Activated CD4-positive, alpha-beta memory T cell treated with anti-CD3 and anti-CD28 coated beads, Interleukin-2, amount 10 ng/mL, durations not matched to agents 7 days and 5 days (primary cell): ENCODE measurements at regions not wholly inside any gene's neighbourhood (a gene's known extent, or its start where the extent isn't known, plus 50 kb on each side); places are given as distances from the start of the nearest gene placed in this dataset.
"Not testable (repeated sequence)": the region's sequence is repeated elsewhere in the genome, so short reads cannot be mapped to it uniquely, and the experiment has no call there.

Source experiments
- CTCF ChIA-PET: fragments of 350-600 bp; sonication (Branson Sonifier 250); formaldehyde crosslinking; loops from one replicate; lab custom pipeline; 2021; ENCODE audit warnings: antibody characterized with exemption, inconsistent platforms; lab: Charles Lee
- POLR2A ChIA-PET: fragments of 350-600 bp; sonication (Branson Sonifier 250); formaldehyde crosslinking; loops from one replicate; lab custom pipeline; 2021; ENCODE audit warnings: antibody characterized with exemption; lab: Charles Lee
- DNase-seq: peaks from one replicate; pipeline ENCODE4 v3.0.0-alpha.2; 2020
- H3K27ac Mint-ChIP-seq: one replicate; pipeline ENCODE4 v1.8.0; 2021; ENCODE audit warnings: mild to moderate bottlenecking, mixed read lengths
- H3K27me3 Mint-ChIP-seq: one replicate; pipeline ENCODE4 v1.8.0; 2021; ENCODE audit warnings: mixed read lengths
- H3K36me3 Mint-ChIP-seq: one replicate; pipeline ENCODE4 v1.8.0; 2021; ENCODE audit warnings: low read depth, mixed read lengths
- H3K4me1 Mint-ChIP-seq: one replicate; pipeline ENCODE4 v1.8.0; 2021; ENCODE audit warnings: mixed read lengths
- H3K4me3 Mint-ChIP-seq: one replicate; pipeline ENCODE4 v1.8.0; 2021; ENCODE audit warnings: mild to moderate bottlenecking, mixed read lengths
- H3K9me3 Mint-ChIP-seq: one replicate; pipeline ENCODE4 v1.8.0; 2021; ENCODE audit warnings: mixed read lengths

DNA sequence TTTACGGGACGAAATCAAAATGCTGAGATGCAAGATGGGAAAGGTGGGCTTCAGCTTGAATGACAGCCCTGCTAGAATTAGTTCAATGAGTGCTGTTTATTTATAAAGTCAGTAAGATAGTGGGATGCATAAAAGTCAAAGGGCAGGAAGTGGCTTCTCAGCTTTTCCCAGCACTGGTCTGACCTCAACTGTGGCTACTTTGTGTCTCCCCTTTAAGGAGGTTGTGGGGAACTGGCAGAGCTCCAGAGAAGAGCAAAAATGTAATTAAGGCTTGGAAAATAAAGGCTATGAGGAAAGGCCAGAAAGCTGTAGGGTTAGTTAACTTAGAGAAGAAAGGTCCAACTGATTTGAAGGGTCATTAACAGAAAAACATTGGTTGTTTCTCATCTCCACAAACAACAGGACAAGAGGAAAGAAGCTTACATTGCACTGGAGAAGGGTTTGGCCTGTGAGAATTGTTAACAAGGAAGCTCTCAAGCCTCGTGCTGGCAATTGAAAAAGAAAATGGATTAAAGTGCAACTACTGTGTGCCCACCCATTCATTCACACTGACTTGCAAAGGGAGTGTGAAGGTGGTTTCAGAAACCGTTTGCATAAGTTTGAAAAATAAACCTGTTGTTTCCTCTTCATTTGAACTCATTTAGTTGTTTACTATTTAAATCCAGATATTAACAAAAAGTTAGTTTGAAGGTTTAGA, 68.8 kb upstream of the CD28 start:
- POLR2A ChIA-PET = interaction anchor here (0.7 to 1.6 kb wide), 4 partner anchors 27 to 174 kb away, joined by 3 to 5 read pairs (median 4); no protein-coding TSS in a partner anchor
- peak; percentile 25 for DNase-seq
- no peak overlapping the region for H3K4me3 Mint-ChIP-seq
- H3K36me3 Mint-ChIP-seq = no peaks in the 10 kb centered on the region
- peak overlapping the region; percentile 21 for H3K27ac Mint-ChIP-seq
- CTCF ChIA-PET = interaction anchor here (1.3 to 2.2 kb wide), 2 partner anchors 14 to 178 kb away, joined by 5 read pairs; no protein-coding TSS in a partner anchor
- no peaks in the 10 kb centered on the region for H3K9me3 Mint-ChIP-seq
- H3K27me3 Mint-ChIP-seq = no peaks in the 10 kb centered on the region
- H3K4me1 Mint-ChIP-seq = peaks cover 19% of the 10 kb centered on the region

- H3K27me3 Mint-ChIP-seq, H3K36me3 Mint-ChIP-seq, CTCF ChIA-PET, DNase-seq, H3K4me3 Mint-ChIP-seq, H3K9me3 Mint-ChIP-seq, H3K27ac Mint-ChIP-seq: not testable (repeated sequence)
- POLR2A ChIA-PET = interaction anchor here (1.3 kb wide), 1 partner anchor 63 kb away, joined by 4 read pairs; no protein-coding TSS in a partner anchor
- H3K4me1 Mint-ChIP-seq = peaks cover 15% of the 10 kb centered on the region
These were observed 64.6 kb upstream of the CD28 start for GRCh38 chr2:203641865-203642264.

- POLR2A ChIA-PET = interaction anchor here (1.3 kb wide), 1 partner anchor 62 kb away, joined by 4 read pairs; no protein-coding TSS in a partner anchor
- DNase-seq, H3K27ac Mint-ChIP-seq, CTCF ChIA-PET, H3K4me1 Mint-ChIP-seq, H3K27me3 Mint-ChIP-seq, H3K9me3 Mint-ChIP-seq, H3K36me3 Mint-ChIP-seq, H3K4me3 Mint-ChIP-seq: not testable (repeated sequence)
These were observed 63.6 kb upstream of the CD28 start for GRCh38 chr2:203642841-203643240.

- Mint-ChIP-seq H3K4me3 (no peak overlapping the region), H3K36me3 (no peaks in the 10 kb centered on the region), H3K4me1 (peaks cover 1% of the 10 kb centered on the region), H3K9me3 (no peaks in the 10 kb centered on the region), H3K27me3 (no peaks in the 10 kb centered on the region), H3K27ac (no peak overlapping the region)
- ChIA-PET CTCF (no interaction called here), POLR2A (no interaction called here)
- DNase-seq = no peak
These were observed 60.6 kb upstream of the CD28 start for GRCh38 chr2:203645831-203646230.

DNA sequence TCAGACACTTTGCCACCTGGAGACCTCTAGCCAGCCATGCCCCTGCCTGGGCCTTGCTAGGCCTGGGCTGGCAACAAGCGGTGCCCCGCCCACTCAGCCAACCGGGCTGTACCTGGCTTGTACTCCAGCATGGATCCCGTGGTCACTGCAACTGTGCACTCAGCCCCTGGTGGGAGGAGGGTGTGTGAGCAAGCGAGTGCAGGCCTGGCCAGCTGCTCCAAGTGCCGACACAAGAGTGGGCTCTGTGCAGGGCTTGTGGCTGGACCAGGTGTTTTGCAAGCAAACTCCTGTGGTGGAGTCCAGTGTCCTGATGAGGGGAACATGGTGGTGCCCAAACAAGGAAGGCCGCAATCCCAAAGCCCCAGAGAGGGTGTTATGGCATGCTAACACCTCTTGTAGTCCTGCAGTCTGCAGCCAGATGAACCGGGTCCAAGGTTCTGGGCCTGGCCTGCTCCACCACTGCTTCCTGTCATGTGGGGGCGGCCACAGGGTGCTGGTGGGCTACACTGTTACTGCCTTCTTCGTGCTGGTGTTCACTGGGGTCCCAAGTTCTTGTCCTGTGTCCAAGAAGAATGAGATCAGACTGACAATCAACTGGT, 60.1 kb upstream of the CD28 start:
- H3K4me3 Mint-ChIP-seq = no peak overlapping the region
- no peak for DNase-seq
- no peak overlapping the region for H3K27ac Mint-ChIP-seq
- H3K36me3 Mint-ChIP-seq = no peaks in the 10 kb centered on the region
- no peaks in the 10 kb centered on the region for H3K27me3 Mint-ChIP-seq
- no peaks in the 10 kb centered on the region for H3K9me3 Mint-ChIP-seq
- peaks cover 4% of the 10 kb centered on the region for H3K4me1 Mint-ChIP-seq
- ChIA-PET POLR2A (no interaction called here), CTCF (no interaction called here)

DNA sequence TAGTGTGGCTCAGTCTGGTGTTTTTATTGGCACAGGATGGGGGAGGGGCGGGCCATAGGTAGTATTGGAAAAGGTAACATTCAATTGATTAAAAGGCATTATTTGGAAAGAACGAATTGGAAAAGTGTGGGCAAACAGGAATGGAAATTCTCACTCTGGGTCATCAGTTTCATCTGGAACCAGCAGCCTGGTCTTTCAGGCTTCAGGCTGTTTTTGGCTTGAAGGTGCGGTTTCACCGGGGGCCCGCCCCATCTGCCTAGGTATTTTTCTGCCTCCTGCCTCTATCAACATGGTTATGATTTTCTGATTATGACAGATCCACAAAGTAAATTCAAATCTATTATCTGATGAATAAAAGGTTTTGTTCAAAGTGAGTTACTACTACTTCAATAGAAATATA, 59.5 kb upstream of the CD28 start:
- Mint-ChIP-seq H3K4me1 (peaks cover 4% of the 10 kb centered on the region), H3K36me3 (no peaks in the 10 kb centered on the region), H3K27ac (no peak overlapping the region), H3K4me3 (no peak overlapping the region), H3K27me3 (no peaks in the 10 kb centered on the region), H3K9me3 (no peaks in the 10 kb centered on the region)
- CTCF ChIA-PET = no interaction called here
- POLR2A ChIA-PET = no interaction called here
- DNase-seq = no peak

DNA sequence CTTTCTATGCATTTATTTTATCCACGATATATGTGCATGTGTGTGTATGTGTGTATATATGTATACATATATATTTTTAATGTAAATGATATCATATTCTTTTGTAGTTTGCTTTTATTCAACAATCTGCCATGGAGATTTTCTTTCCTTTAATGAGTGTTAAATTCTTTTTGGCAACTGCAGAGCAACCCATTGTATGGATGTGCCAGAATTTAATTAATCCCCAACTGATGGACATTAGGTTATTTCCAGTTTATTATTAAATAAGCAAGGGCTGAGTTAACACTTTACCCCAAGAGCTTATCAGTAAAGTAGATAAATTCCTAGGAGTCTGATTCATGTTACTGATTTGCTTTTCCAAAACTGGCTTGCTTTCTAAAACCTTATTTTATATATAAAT, 58.9 kb upstream of the CD28 start:
- no peaks in the 10 kb centered on the region for H3K9me3 Mint-ChIP-seq
- no peak overlapping the region for H3K4me3 Mint-ChIP-seq
- ChIA-PET CTCF (no interaction called here), POLR2A (no interaction called here)
- no peaks in the 10 kb centered on the region for H3K36me3 Mint-ChIP-seq
- peaks cover 4% of the 10 kb centered on the region for H3K4me1 Mint-ChIP-seq
- no peaks in the 10 kb centered on the region for H3K27me3 Mint-ChIP-seq
- H3K27ac Mint-ChIP-seq = no peak overlapping the region
- no peak for DNase-seq

- Mint-ChIP-seq H3K4me3 (no peak overlapping the region), H3K4me1 (peaks cover 4% of the 10 kb centered on the region), H3K36me3 (no peaks in the 10 kb centered on the region), H3K9me3 (no peaks in the 10 kb centered on the region), H3K27ac (no peak overlapping the region), H3K27me3 (no peaks in the 10 kb centered on the region)
- ChIA-PET POLR2A (interaction anchor here (1.7 kb wide), 1 partner anchor 85 kb away, joined by 4 read pairs; no protein-coding TSS in a partner anchor), CTCF (no interaction called here)
- DNase-seq = no peak
These were observed 58.2 kb upstream of the CD28 start for GRCh38 chr2:203648273-203648672.

DNA sequence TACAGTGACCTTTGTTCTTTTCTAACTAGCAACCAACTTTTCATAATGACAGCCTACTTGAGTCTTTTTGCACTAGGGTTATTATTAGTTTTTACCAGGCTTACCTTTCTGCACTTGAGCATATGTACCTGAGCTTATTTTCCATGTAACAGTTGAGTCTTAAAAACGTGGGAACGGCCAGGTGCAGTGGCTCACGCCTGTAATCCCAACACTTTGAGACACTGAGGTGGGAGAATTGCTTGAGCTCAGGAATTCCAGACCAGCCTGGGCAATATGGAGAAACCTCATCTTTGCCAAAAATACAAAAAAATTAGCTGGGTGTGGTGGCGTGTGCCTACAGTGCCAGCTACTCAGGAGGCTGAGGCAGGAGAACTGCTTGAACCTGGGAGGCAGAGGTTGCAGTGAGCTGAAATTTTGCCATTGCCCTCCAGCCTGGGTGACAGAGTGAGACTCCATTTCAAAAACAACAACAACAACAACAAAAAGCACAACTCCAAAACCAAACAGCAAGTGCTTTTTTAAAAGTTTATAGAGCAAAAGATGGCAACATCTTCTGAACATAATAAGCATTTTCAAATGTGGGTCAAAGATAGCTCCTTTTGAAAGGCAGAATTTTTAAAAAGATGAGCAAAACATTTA, 57.1 kb upstream of the CD28 start:
- H3K27me3 Mint-ChIP-seq = no peaks in the 10 kb centered on the region
- no peaks in the 10 kb centered on the region for H3K9me3 Mint-ChIP-seq
- H3K4me3 Mint-ChIP-seq = no peak overlapping the region
- ChIA-PET CTCF (no interaction called here), POLR2A (interaction anchor here (1.7 kb wide), 1 partner anchor 84 kb away, joined by 4 read pairs; no protein-coding TSS in a partner anchor)
- no peak for DNase-seq
- no peaks in the 10 kb centered on the region for H3K36me3 Mint-ChIP-seq
- no peak overlapping the region for H3K27ac Mint-ChIP-seq
- H3K4me1 Mint-ChIP-seq = peaks cover 4% of the 10 kb centered on the region

DNA sequence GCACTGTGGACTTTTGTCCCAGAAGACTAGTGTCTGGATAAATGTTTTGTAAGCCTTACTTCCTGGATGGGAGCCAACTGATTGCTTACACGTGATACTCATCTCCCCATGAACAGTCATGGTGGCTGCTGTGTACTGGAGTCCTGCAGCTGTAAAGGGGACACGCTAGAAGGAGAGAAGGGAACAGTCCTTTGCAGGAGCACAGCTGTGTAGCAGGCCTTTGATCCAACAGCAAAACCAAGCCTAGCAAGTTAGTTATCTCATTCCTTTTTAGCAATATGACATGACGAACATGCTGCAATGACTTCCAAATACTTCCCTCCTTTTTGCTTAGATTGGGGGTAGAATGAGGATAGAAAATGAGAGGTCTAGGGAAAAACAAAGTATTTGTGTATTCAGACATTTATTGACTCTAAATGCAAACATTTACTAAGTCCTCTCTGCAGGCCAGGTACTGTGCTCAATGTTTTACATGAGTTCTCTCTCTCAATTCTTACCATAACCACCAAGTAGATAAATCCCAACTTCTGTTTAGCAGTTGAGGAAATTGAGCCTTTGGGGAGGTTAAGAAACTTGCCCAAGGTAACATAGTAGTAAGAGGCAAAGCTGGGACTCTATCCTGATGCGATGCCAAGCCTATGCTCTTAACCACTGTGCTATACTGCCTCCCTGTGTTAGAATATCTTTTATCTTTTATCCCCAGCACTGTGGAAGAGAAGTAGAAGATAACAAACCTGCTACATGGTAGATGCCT, 55.4 kb upstream of the CD28 start:
- no peak for DNase-seq
- ChIA-PET CTCF (interaction anchor here (0.7 to 2.8 kb wide), 8 partner anchors 14 to 989 kb away, joined by 3 to 13 read pairs (median 3); no protein-coding TSS in a partner anchor), POLR2A (no interaction called here)
- Mint-ChIP-seq H3K27ac (no peak overlapping the region), H3K4me3 (no peak overlapping the region), H3K27me3 (no peaks in the 10 kb centered on the region), H3K4me1 (peaks cover 11% of the 10 kb centered on the region), H3K9me3 (no peaks in the 10 kb centered on the region), H3K36me3 (no peaks in the 10 kb centered on the region)

- Mint-ChIP-seq H3K4me3 (no peak overlapping the region), H3K9me3 (no peaks in the 10 kb centered on the region), H3K27me3 (no peaks in the 10 kb centered on the region), H3K4me1 (peaks cover 13% of the 10 kb centered on the region), H3K27ac (no peak overlapping the region), H3K36me3 (no peaks in the 10 kb centered on the region)
- no peak for DNase-seq
- ChIA-PET CTCF (interaction anchor here (1.0 to 2.8 kb wide), 7 partner anchors 14 to 259 kb away, joined by 3 to 13 read pairs (median 3); no protein-coding TSS in a partner anchor), POLR2A (no interaction called here)
These were observed 54.8 kb upstream of the CD28 start for GRCh38 chr2:203651621-203652020.

- Mint-ChIP-seq H3K27me3 (no peaks in the 10 kb centered on the region), H3K36me3 (peaks cover 7% of the 10 kb centered on the region)
These were observed 51.6 kb upstream of the CD28 start for GRCh38 chr2:203654826-203655225.

More at GRCh38 chr2:203654826-203655225, 51.6 kb upstream of the CD28 start:
- Mint-ChIP-seq H3K27ac (no peak overlapping the region), H3K9me3 (no peaks in the 10 kb centered on the region), H3K4me3 (no peak overlapping the region), H3K4me1 (peaks cover 22% of the 10 kb centered on the region)
- CTCF ChIA-PET = no interaction called here
- no peak for DNase-seq
- POLR2A ChIA-PET = interaction anchor here (0.6 kb wide), 1 partner anchor 153 kb away, joined by 4 read pairs; no protein-coding TSS in a partner anchor
